Lower leg skin (tissue), 4 donors: ENCODE measurements at regions not wholly inside any gene's neighbourhood (a gene's known extent, or its start where the extent isn't known, plus 50 kb on each side); places are given as distances from the start of the nearest gene placed in this dataset.

ENCODE experiments used
- DNase-seq, 2 donors: peaks; one replicate each; pipeline ENCODE4 v3.0.0-alpha.2; 2019; ENCODE audit warnings: low spot score in 2 of 2
- H3K4me3 ChIP-seq: fragments of 200-600 bp; sonication (generic); 2 replicates; pipeline ENCODE4 v1.5.1; 2017; ENCODE audit warnings: mild to moderate bottlenecking, low read depth; ENCODE audit not compliant: poor library complexity, severe bottlenecking
- CTCF ChIP-seq, 3 donors: fragments of 450-650 bp; IDR thresholded peaks; one replicate each; pipeline ENCODE4 v1.5.1; 2016; ENCODE audit warnings: antibody characterized with exemption in 3 of 3, mild to moderate bottlenecking in 3 of 3, moderate library complexity in 2 of 3
- POLR2A ChIP-seq, 2 donors: fragments of 450-650 bp; IDR thresholded peaks; one replicate each; pipeline ENCODE4 v1.6.1; 2016 to 2017; ENCODE audit warnings: antibody characterized with exemption in 2 of 2, mild to moderate bottlenecking in 1 of 2, moderate library complexity in 1 of 2
- WGBS, 2 donors: methylation state at CpG; one replicate each; pipeline ENCODE4 v1.1.5; 2018; 5-methylcytosine and 5-hydroxymethylcytosine counted together
- intact Hi-C: fragments of 100-400 bp; cut with DNase I; formaldehyde crosslinking; loops from one replicate; pipeline ENCODE4 v1.15.0; 2023; ENCODE audit warnings: low total_unique reads

DNA sequence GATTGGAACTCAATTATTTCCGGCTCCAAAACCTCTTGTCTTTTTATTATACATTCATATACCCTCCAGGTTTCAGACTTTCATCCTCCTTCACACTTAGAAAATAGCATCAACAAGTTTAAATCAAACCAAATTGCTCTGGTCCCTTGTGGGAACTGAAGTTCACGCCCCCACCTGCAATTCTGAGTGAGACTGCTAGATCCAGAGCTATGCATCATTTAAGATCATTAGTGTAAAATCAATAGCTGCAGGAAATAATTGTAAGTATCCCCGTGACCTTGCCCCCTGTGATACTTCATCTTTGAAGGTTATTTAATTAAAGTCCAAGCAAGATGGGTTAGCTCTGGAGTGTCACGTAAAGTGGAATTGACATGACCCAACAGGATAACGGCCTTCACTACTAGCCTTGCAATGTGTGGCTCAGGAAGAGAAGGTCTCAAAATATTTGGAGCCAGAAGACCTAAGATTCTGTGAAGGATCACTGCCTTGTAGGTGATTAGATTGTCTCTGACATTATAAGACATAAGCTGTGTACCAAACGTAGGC lies 742.2 kb upstream of the LRRC4C start:
- 84 to 86% methylated on average over 6 of the region's 6 CpGs for WGBS, 2 donors
- intact Hi-C loops, result no loop called here
- no peak overlapping the region for H3K4me3 ChIP-seq
- no peak for DNase-seq
- TF ChIP-seq POLR2A (IDR thresholded peaks at IDR 0.05) (no peak), CTCF (IDR thresholded peaks at IDR 0.05) (no peak)

GRCh38 chr11:42205518-42205917 lies 746.1 kb upstream of the LRRC4C start:
- no peak for TF ChIP-seq CTCF (IDR thresholded peaks at IDR 0.05)
- TF ChIP-seq POLR2A (IDR thresholded peaks at IDR 0.05), result no peak
- intact Hi-C loops, result no loop called here
- WGBS, 2 donors, result 43 to 64% methylated on average over 1 of the region's 1 CpG
- no peak for DNase-seq
- H3K4me3 ChIP-seq, result no peak overlapping the region

GRCh38 chr11:42225664-42226063 lies 766.2 kb upstream of the LRRC4C start:
- H3K4me3 ChIP-seq, result no peak overlapping the region
- DNase-seq, result no peak
- TF ChIP-seq CTCF (IDR thresholded peaks at IDR 0.05) (no peak), POLR2A (IDR thresholded peaks at IDR 0.05) (no peak)
- intact Hi-C loops, result no loop called here

GRCh38 chr11:42232673-42233072 lies 773.2 kb upstream of the LRRC4C start:
- no peak for DNase-seq
- intact Hi-C loops, result no loop called here
- H3K4me3 ChIP-seq, result no peak overlapping the region
- TF ChIP-seq POLR2A (IDR thresholded peaks at IDR 0.05), result no peak
- WGBS, 2 donors, result 81 to 90% methylated on average over 5 of the region's 5 CpGs

DNA sequence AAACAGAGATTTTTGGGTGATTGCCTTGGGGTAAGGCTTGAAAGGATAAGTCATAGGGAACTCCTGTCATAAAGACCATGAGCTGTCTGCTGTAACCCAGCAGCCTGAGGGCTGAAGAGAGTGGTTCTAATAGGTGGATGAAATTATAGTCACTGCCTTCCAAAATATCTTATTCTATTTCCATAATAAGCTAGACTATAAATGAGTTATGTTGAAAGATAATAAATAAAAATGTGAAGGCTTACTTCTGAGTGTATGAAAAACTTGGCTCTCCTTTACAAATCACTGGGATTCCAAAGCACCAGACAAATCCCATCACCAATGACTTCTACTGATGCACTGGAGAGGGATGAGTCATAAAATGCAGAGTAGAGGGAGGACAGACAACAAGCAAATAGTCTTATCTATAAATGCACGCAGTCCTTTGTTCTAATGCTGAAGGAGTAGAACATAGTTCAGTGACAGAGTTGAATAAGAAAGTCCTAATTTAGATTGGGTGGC lies 775.0 kb upstream of the LRRC4C start:
- intact Hi-C loops, result no loop called here
- WGBS, 2 donors, result 27 to 44% methylated on average over 1 of the region's 1 CpG
- TF ChIP-seq CTCF (IDR thresholded peaks at IDR 0.05), result no peak
- no peak for TF ChIP-seq POLR2A (IDR thresholded peaks at IDR 0.05)
- no peak for DNase-seq
- H3K4me3 ChIP-seq, result no peak overlapping the region

- no peak for DNase-seq
- 70% methylated on average over 4 of the region's 4 CpGs for WGBS, 2 donors
- no peak for TF ChIP-seq CTCF (IDR thresholded peaks at IDR 0.05)
- no peak for TF ChIP-seq POLR2A (IDR thresholded peaks at IDR 0.05)
- intact Hi-C loops, result no loop called here
- H3K4me3 ChIP-seq, result no peak overlapping the region
Observed at GRCh38 chr11:42237701-42238235, 778.3 kb upstream of the LRRC4C start.
